Calu3 (cell line): ENCODE measurements at regions not wholly inside any gene's neighbourhood (a gene's known extent, or its start where the extent isn't known, plus 50 kb on each side); places are given as distances from the start of the nearest gene placed in this dataset.

Source experiments
- BruUV-seq: library from RNA; stranded (reverse); fragments of 400-500 nt; replicated peaks from 2 replicates; lab custom pipeline; 2021; lab: Mats Ljungman, UMichigan
- CTCF ChIA-PET: fragments of 300-600 bp; sonication (Branson Sonifier 250); formaldehyde crosslinking; loops from one replicate; lab custom pipeline; 2022; ENCODE audit warnings: antibody characterized with exemption; lab: Charles Lee
- DNase-seq: peaks from one replicate; pipeline ENCODE4 v3.0.0; 2022
- H3K27ac Mint-ChIP-seq: one replicate; pipeline ENCODE4 v1.8.0; 2022; ENCODE audit warnings: mixed read lengths; ENCODE audit not compliant: unreplicated experiment
- H3K27me3 Mint-ChIP-seq: one replicate; pipeline ENCODE4 v1.8.0; 2022; ENCODE audit warnings: mixed read lengths; ENCODE audit not compliant: unreplicated experiment
- H3K36me3 Mint-ChIP-seq: one replicate; pipeline ENCODE4 v1.8.0; 2022; ENCODE audit warnings: mild to moderate bottlenecking, moderate library complexity, mixed read lengths; ENCODE audit not compliant: insufficient read depth, unreplicated experiment
- H3K4me1 Mint-ChIP-seq: one replicate; pipeline ENCODE4 v1.8.0; 2022; ENCODE audit warnings: mild to moderate bottlenecking, low read depth, mixed read lengths; ENCODE audit not compliant: unreplicated experiment
- H3K4me3 Mint-ChIP-seq: one replicate; pipeline ENCODE4 v1.8.0; 2022; ENCODE audit warnings: mild to moderate bottlenecking, low read depth, moderate library complexity, mixed read lengths; ENCODE audit not compliant: unreplicated experiment
- H3K9me3 Mint-ChIP-seq: one replicate; pipeline ENCODE4 v1.8.0; 2022; ENCODE audit warnings: low read depth, mixed read lengths; ENCODE audit not compliant: unreplicated experiment
- intact Hi-C: fragments of 100-400 bp; cut with micrococcal nuclease; formaldehyde crosslinking; loops from one replicate; pipeline ENCODE4 v1.10.0; 2022; ENCODE audit not compliant: unreplicated experiment
- TF ChIP-seq, protein P1 (sequence below): fragments of 200-600 bp; IDR thresholded peaks from one replicate; pipeline ENCODE4 v1.8.0; 2022; ENCODE audit warnings: antibody characterized with exemption; ENCODE audit not compliant: unreplicated experiment

DNA sequence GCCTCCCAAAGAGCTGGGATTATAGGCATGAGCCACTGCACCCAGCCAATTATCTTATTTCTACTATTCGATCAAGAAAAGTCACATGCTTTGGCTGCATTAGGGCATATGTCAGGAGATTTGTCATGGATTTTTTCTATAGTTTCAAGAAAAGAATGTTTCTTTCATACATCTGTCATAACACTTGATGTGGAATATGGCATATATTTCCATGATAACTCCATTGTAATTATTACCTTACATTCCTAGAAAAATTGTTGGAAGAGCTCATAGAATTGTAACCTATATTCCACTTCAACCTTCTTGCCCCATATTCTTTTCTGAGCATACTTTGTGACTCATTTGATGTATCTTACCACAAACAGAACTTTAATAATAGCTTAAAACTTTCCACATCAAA, 740.9 kb upstream of the FLRT2 start:
- intact Hi-C loops, result no loop called here

DNA sequence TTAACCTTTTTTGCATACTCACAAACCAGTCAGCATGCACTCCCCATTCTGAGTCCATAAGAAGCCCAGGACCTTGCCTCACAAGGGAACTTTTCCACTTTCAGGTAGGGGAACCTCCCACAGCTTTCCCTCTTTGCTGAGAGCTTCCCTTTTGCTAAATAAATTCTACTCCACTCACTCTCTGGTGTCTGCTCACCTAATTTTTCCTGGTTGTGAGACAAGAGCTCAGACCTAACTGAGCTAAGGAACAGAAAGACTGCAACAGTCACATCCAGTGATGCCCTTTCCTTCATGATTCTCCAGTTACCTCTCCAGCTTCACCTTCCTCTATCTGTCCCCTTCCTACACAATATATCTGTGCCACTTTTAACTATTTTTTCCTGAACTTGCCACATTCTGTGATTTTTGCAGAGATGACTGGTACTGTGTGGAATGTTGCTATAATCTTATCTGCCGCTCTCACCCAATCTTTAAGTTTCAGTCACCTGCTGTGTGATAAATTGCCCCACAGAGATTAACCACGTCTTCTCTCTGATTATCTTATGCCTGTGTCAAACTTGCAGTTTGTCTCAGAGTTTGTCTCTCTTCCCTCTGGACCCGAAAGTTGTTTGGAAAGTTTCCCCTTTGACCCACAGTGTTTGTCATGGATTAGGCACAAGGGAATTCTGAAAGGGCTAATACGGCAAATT, 737.1 kb upstream of the FLRT2 start:
- intact Hi-C loops, result no loop called here
- no peak overlapping the region for H3K27ac Mint-ChIP-seq
- no peaks in the 10 kb centered on the region for H3K36me3 Mint-ChIP-seq
- H3K4me1 Mint-ChIP-seq, result no peaks in the 10 kb centered on the region
- H3K27me3 Mint-ChIP-seq, result no peaks in the 10 kb centered on the region
- CTCF ChIA-PET, result no interaction called here
- H3K4me3 Mint-ChIP-seq, result no peak overlapping the region
- DNase-seq, result no peak
- peaks cover 20% of the 10 kb centered on the region for H3K9me3 Mint-ChIP-seq
- BruUV-seq, result no TSS peak
- TF ChIP-seq, protein P1, sequence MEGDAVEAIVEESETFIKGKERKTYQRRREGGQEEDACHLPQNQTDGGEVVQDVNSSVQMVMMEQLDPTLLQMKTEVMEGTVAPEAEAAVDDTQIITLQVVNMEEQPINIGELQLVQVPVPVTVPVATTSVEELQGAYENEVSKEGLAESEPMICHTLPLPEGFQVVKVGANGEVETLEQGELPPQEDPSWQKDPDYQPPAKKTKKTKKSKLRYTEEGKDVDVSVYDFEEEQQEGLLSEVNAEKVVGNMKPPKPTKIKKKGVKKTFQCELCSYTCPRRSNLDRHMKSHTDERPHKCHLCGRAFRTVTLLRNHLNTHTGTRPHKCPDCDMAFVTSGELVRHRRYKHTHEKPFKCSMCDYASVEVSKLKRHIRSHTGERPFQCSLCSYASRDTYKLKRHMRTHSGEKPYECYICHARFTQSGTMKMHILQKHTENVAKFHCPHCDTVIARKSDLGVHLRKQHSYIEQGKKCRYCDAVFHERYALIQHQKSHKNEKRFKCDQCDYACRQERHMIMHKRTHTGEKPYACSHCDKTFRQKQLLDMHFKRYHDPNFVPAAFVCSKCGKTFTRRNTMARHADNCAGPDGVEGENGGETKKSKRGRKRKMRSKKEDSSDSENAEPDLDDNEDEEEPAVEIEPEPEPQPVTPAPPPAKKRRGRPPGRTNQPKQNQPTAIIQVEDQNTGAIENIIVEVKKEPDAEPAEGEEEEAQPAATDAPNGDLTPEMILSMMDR, result no peak

More for the DNA sequence above, 740.9 kb upstream of the FLRT2 start:
- TF ChIP-seq, protein P1, result no peak
- Mint-ChIP-seq H3K27me3 (no peaks in the 10 kb centered on the region), H3K4me1 (no peaks in the 10 kb centered on the region), H3K27ac (no peak overlapping the region), H3K36me3 (no peaks in the 10 kb centered on the region), H3K4me3 (no peak overlapping the region), H3K9me3 (peaks cover 14% of the 10 kb centered on the region)
- BruUV-seq, result no TSS peak
- CTCF ChIA-PET, result interaction anchor here (0.5 kb wide), 1 partner anchor 686 kb away, joined by 4 read pairs; no protein-coding TSS in a partner anchor
- no peak for DNase-seq

DNA sequence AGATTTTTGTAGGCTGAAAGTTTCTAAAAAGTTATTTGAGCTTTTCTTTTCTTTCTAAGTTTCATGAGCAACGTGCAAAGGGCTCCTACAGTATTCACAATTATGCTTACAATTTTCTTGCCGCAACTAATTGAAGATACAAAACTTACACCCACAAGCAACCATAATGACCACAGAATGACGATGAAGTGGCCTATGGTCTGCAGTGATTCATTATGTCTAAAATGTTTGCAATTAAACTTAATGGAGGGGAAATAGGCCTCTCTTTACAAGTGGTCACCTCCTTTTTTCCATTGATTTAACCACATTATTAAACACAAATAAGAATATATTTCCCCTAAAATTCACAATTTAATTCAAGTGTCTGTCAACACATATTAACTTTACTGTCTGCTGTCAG, 732.6 kb upstream of the FLRT2 start:
- TF ChIP-seq, protein P1, result no peak
- CTCF ChIA-PET, result no interaction called here

DNA sequence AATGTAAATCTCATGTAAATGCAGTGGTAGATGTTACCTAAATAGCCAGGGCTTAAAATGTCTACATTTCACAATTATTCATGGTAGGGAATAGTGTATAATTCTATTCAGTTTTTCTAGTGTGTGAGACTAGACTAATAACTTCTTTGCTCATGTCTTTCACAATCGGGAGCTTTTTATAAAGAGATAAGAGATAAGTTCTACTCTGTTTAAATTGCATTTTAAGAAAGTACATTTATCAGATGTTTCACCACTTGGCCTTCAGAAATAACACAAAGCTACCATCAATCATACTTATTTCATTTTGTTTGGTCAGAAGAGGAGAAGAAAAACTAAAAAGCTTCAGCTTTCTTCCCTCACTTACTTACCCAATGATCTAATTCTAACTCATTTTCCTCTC, 725.5 kb upstream of the FLRT2 start:
- intact Hi-C loops, result no loop called here
- Mint-ChIP-seq H3K36me3 (no peaks in the 10 kb centered on the region), H3K9me3 (peaks cover 7% of the 10 kb centered on the region), H3K27me3 (no peaks in the 10 kb centered on the region), H3K4me1 (no peaks in the 10 kb centered on the region), H3K27ac (no peak overlapping the region), H3K4me3 (no peak overlapping the region)
- CTCF ChIA-PET, result interaction anchor here (0.6 kb wide), 1 partner anchor 36 kb away, joined by 6 read pairs; no protein-coding TSS in a partner anchor
- TF ChIP-seq, protein P1, result no peak
- no TSS peak for BruUV-seq
- no peak for DNase-seq

More for the DNA sequence above, 732.6 kb upstream of the FLRT2 start:
- Mint-ChIP-seq H3K27me3 (no peaks in the 10 kb centered on the region), H3K27ac (no peak overlapping the region), H3K4me3 (no peak overlapping the region), H3K4me1 (no peaks in the 10 kb centered on the region), H3K9me3 (peaks cover 19% of the 10 kb centered on the region), H3K36me3 (no peaks in the 10 kb centered on the region)
- DNase-seq, result no peak
- intact Hi-C loops, result no loop called here
- BruUV-seq, result no TSS peak
